ENCODE measurements at regions not wholly inside any gene's neighbourhood (a gene's known extent, or its start where the extent isn't known, plus 50 kb on each side); places are given as distances from the start of the nearest gene placed in this dataset.

DNA sequence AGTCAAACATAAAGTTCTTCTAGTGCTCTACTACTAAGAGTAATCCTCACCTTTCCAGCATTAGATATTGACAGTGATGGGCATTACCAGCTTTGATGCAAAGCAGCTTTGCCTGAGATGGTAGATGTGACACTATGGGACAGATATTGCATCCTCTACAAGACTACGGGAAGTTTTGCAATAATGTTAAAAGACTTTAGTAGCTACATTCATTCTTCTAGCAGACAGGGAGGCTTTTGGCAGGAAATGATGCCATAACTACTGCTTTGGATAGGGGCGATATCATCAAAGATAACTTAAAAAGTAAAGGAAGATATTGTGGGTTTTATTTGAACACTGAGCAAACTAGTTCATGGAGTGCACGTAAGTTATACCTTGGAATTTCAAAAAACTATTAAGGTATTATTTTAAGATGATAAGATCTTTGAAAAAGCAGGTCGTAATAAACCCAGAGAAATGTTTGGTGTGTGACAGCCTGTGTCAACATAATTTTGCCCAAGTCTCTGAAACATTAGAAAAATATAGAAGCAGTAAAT is 368.3 kb upstream of the TMPRSS15 start:
- Mint-ChIP-seq H3K9me3 (peaks cover 3% of the 10 kb centered on the region), H3K4me1 (ENCODE audit: low read depth) (no peaks in the 10 kb centered on the region), H3K36me3 (ENCODE audit: low read depth) (no peaks in the 10 kb centered on the region), H3K27ac (no peak overlapping the region), H3K4me3 (no peak overlapping the region), H3K27me3 (no peaks in the 10 kb centered on the region)
- intact Hi-C loops (cut with micrococcal nuclease), result no loop called here
- ChIA-PET POLR2A (no interaction called here), CTCF (interaction anchor here (1.5 kb wide), 1 partner anchor 12 kb away, joined by 3 read pairs; no protein-coding TSS in a partner anchor)
- TF ChIP-seq, protein P1, sequence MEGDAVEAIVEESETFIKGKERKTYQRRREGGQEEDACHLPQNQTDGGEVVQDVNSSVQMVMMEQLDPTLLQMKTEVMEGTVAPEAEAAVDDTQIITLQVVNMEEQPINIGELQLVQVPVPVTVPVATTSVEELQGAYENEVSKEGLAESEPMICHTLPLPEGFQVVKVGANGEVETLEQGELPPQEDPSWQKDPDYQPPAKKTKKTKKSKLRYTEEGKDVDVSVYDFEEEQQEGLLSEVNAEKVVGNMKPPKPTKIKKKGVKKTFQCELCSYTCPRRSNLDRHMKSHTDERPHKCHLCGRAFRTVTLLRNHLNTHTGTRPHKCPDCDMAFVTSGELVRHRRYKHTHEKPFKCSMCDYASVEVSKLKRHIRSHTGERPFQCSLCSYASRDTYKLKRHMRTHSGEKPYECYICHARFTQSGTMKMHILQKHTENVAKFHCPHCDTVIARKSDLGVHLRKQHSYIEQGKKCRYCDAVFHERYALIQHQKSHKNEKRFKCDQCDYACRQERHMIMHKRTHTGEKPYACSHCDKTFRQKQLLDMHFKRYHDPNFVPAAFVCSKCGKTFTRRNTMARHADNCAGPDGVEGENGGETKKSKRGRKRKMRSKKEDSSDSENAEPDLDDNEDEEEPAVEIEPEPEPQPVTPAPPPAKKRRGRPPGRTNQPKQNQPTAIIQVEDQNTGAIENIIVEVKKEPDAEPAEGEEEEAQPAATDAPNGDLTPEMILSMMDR (IDR thresholded peaks at IDR 0.05), result no peak
- ATAC-seq, result no peak
- no peak for DNase-seq

DNA sequence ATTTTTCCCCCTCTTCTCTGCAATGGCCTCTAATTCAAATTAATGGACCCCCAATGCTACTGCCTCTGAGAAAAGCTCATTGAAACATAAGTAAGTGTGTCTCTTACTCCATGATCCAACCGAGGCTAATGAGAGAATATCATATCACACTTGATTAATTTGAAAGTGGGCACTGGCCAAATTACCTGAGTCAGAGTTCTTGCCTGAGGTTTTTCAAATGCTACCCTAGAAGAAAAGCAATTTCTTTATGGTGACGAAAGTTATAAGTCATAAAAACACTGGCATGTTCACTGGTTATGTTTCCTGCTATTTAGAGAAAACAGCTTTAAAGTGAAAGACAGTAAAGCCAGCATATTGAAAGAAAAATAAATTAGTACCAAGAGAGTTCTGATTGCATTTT is 368.8 kb upstream of the TMPRSS15 start:
- ATAC-seq, result no peak
- H3K27ac Mint-ChIP-seq, result no peak overlapping the region
- ChIA-PET POLR2A (no interaction called here), CTCF (interaction anchor here (1.5 kb wide), 1 partner anchor 12 kb away, joined by 3 read pairs; no protein-coding TSS in a partner anchor)
- no peak for DNase-seq
- no peaks in the 10 kb centered on the region for H3K36me3 Mint-ChIP-seq (ENCODE audit: low read depth)
- TF ChIP-seq, protein P1 (IDR thresholded peaks at IDR 0.05), result no peak
- H3K27me3 Mint-ChIP-seq, result no peaks in the 10 kb centered on the region
- no peaks in the 10 kb centered on the region for H3K4me1 Mint-ChIP-seq (ENCODE audit: low read depth)
- peaks cover 3% of the 10 kb centered on the region for H3K9me3 Mint-ChIP-seq
- intact Hi-C loops (cut with micrococcal nuclease), result no loop called here
- H3K4me3 Mint-ChIP-seq, result no peak overlapping the region

DNA sequence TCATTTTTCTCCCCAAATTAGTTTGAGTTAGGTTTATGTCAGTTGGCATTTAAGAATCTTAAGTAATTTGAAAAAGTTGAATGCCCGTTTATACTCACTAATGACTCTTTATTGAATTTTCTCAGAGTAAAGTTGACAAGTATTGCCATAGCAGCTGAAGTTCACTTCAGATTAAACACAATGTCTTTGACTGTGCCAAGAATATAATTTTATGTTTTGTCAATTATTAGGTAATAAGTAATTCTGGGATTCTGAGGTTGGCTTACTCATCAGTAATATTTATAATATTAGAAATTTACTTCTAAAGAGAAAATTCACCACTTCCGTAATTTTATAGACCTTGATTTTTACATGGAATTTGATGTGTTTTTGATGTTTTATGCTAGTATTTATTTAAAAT is 369.3 kb upstream of the TMPRSS15 start:
- TF ChIP-seq, protein P1 (IDR thresholded peaks at IDR 0.05), result no peak
- intact Hi-C loops (cut with micrococcal nuclease), result no loop called here
- DNase-seq, result no peak
- no peak for ATAC-seq
- ChIA-PET CTCF (no interaction called here), POLR2A (no interaction called here)
- H3K9me3 Mint-ChIP-seq, result peaks cover 3% of the 10 kb centered on the region
- no peaks in the 10 kb centered on the region for H3K27me3 Mint-ChIP-seq
- no peaks in the 10 kb centered on the region for H3K36me3 Mint-ChIP-seq (ENCODE audit: low read depth)
- no peaks in the 10 kb centered on the region for H3K4me1 Mint-ChIP-seq (ENCODE audit: low read depth)
- no peak overlapping the region for H3K4me3 Mint-ChIP-seq
- no peak overlapping the region for H3K27ac Mint-ChIP-seq

DNA sequence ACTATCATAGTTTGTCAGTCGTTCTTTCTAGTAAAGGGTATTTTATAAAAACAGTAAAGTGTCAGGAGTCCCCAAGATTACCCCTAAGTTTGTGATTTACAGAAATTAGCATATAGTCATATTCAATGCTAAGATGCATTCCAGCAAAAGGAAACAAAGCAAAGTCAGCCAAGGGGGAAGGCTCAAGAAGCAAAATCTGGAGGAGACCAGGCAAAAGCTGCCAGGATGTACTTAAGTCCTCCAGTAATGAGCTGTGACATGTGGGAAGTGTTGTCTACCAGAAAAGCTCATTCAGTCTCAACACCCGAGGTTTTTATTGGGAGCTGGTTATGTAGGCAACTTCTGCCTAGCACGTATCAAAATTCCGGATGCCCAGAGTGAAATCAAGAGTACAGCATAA is 373.4 kb upstream of the TMPRSS15 start:
- no peak for ATAC-seq
- H3K27me3 Mint-ChIP-seq, result no peaks in the 10 kb centered on the region
- no peaks in the 10 kb centered on the region for H3K4me1 Mint-ChIP-seq (ENCODE audit: low read depth)
- DNase-seq, result no peak
- ChIA-PET POLR2A (interaction anchor here (0.7 kb wide), 1 partner anchor 9 kb away, joined by 4 read pairs; no protein-coding TSS in a partner anchor), CTCF (no interaction called here)
- H3K36me3 Mint-ChIP-seq (ENCODE audit: low read depth), result no peaks in the 10 kb centered on the region
- TF ChIP-seq, protein P1 (IDR thresholded peaks at IDR 0.05), result no peak
- intact Hi-C loops (cut with micrococcal nuclease), result no loop called here
- H3K4me3 Mint-ChIP-seq, result no peak overlapping the region
- peaks cover 10% of the 10 kb centered on the region for H3K9me3 Mint-ChIP-seq
- H3K27ac Mint-ChIP-seq, result no peak overlapping the region

DNA sequence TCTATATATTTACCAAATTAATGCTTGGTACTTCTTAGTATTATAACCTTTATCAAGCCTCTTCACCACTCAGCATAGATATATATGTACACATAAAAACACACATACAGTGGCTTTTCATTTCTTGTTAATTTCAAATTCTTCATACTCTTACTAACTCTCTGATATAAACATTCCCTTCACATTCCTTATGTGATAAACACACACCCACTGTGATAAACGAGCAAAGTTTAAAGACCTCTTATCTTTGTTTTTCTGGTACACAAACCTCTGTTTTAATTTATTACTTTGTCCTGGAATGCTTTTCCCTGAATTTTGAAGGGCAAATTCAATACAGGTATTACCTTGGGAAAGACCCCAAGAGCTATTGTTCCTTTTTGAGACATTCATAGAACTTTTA is 379.1 kb upstream of the TMPRSS15 start:
- H3K36me3 Mint-ChIP-seq (ENCODE audit: low read depth), result no peaks in the 10 kb centered on the region
- H3K27ac Mint-ChIP-seq, result no peak overlapping the region
- H3K9me3 Mint-ChIP-seq, result peaks cover 14% of the 10 kb centered on the region
- no peak for ATAC-seq
- intact Hi-C loops (cut with micrococcal nuclease), result no loop called here
- TF ChIP-seq, protein P1 (IDR thresholded peaks at IDR 0.05), result no peak
- no peak for DNase-seq
- POLR2A ChIA-PET, result no interaction called here
- no peaks in the 10 kb centered on the region for H3K27me3 Mint-ChIP-seq
- H3K4me3 Mint-ChIP-seq, result no peak overlapping the region
- H3K4me1 Mint-ChIP-seq (ENCODE audit: low read depth), result no peaks in the 10 kb centered on the region
- CTCF ChIA-PET, result no interaction called here
